HG03558 (cell line): ENCODE measurements at regions not wholly inside any gene's neighbourhood (a gene's known extent, or its start where the extent isn't known, plus 50 kb on each side); places are given as distances from the start of the nearest gene placed in this dataset.

ENCODE experiments used
- ATAC-seq: cut with Tn5 transposase; IDR thresholded peaks from one replicate; pipeline ENCODE4 v1.9.1; 2021; ENCODE audit warnings: moderate number of reproducible peaks; ENCODE audit not compliant: unreplicated experiment; ENCODE audit errors: extremely low read depth

DNA sequence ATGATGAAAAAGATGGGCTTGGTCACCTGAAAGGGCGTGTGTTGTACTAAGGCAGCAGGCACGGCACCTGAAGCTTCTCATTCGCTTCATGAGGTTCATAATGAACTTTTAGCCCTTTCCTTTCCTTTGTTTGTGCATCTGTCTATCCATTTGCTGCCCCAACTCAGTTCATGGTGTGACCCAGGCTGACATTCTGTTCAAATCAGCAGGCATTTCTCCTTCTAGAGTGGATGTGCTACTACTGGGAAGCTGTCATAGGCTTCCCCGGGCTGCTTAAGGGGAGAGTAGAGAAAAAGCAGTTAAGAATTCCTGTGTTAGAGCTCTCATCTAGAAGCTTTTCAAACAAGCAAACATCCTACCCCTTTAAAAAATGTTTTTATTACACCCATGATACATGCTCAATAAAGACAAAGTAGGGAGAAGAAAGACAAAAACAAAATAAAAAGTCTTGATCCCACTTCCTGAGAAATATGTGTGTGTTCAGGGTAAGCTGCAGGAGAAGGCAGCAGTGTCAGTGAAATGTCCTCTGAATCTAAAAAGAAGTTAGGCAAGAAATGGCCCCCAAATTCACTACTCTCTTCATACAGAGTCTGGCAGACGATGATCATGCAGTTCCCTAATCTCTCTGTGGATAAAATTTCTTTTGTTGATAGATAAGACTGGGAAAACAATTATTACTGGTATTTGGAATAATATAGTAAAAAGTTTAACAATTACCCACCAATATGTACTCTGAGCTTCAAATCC is 136.9 kb upstream of the PFN2 start:
- ATAC-seq = no peak

DNA sequence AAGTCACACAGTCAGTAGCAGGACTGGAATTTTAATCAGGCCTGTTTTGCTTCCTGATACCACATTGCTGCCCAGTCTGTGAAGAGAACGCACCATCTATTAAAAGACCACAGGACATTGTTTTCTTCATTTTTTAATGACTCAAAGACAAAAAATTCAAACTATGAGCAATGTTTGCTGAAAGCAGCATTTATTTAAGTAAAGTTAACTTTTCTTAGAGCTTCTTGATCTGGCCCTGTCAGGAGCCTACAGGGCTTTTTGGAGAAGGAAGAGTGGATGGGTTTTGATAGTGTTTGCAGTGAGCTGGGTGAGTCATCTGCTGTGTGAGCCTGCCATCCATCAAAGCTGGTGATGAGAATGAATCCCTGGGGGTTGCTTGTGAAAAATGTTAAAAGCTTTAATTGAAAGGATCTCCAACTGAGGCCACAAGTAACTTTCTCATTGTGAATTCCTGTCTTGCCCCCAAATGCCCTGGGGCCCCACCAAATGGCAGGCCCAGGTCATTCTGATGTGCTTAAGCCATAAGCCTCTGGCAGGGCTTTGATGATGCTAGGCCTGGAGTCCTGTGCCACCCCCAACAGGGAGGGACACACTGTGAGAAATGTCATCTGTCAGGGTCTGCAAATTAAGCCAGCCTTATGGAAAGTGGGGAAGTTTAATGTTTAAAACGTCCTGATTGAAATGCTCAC is 136.2 kb upstream of the PFN2 start:
- no peak for ATAC-seq

DNA sequence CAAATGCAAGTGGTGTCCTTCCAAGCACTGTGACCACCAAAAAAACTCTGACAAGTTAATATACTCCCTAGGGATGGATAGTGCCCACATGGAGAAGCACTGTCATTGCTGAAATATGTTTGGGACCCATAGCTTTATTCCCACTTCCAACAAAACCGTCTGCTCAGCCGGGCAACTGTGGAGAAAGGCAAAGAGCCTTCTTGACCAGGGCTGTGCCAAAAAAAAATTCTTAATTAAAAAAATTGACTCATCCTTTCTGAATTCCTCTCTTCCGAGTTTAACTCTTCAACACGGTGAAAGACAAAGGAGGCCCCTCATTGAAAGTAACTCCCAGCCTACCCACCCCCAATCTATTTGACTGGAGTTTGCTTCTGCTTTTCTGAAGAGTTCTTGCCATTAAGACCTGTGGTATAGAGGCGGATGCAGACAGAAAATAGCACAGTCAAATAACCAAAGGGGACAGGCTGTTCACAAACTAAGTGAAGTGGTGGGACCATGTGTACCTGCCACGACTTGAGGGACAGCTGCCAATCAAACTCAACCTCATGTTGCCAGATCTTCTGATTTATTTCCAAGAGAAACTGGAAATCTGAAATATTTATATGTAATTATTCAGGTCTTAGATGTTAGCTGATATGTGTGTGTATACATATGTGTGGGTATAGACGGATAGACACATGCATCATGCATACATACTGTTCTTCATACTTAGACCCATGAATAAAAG is 135.4 kb upstream of the PFN2 start:
- no peak for ATAC-seq

DNA sequence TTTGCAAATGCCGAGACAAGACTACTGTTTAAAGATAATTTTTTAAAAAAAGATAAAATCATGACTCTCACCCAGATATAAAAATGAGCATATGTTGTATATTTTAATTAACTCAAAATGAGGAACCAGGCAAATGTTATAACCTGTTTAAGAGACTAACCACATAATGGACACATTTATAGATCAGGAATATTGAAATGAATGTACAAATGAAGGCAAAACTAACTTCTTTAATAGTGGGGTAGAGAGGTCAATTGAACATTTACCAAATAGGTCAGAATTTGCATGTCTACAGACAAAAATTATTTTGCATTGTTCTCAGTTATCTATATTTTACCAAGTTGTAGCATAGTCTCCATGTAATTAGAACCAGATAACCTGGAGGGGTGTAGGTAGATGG is 134.3 kb upstream of the PFN2 start:
- ATAC-seq = no peak

DNA sequence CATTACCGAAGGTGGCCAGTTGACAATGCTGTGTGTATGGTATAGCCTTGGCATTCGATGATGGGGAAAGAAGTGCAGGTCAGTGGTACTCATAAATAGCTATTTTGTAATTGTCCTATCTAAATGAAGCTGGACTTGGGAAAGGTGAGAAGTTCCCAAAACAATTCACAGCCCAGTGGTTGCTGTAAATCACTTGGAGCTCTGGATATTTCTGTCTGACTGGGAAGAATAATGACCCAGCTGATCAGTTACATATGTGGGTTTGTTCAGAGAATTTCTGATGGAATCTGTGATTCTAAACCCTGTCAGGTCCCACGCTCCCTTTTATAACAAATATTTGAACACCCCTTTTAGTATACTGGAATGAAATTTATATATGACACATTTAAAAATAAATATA is 133.9 kb upstream of the PFN2 start:
- ATAC-seq = no peak

DNA sequence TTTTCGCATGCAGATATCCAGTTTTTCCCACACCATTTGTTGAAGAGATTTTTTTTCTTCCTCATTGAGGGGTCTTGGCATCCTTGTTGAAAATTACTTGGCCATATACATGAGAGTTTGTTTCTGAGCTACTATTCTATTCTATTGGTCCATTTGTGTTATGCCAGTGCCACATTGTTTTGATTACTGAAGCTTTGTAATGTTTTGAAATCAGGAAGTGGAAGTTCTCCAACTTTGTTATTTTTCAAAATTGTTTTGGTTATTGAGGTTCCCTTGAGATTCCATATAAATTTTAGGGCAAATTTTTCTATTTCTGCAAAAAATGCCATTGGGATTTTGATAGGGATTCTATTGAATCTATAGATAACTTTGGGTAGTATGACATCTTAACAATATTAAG is 130.3 kb upstream of the PFN2 start:
- ATAC-seq = no peak

DNA sequence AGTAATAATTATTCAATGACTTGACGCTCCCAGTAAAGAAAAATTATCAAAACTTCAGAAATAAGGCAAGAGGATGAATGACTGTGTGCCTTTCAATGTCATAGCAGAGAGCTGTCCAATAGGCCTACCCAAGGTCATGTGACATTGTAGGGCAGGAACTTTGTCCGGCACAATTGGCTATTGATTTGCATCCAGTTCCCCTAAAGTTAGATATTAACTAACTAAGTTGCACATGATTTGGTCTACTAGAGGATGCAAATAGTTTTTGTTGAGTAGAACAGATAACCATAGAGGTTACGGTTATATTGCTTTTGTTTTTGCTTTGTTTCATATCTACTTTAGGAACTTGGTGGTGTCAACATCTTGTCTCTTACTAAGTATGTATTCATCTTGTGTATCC is 127.9 kb upstream of the PFN2 start:
- no peak for ATAC-seq

DNA sequence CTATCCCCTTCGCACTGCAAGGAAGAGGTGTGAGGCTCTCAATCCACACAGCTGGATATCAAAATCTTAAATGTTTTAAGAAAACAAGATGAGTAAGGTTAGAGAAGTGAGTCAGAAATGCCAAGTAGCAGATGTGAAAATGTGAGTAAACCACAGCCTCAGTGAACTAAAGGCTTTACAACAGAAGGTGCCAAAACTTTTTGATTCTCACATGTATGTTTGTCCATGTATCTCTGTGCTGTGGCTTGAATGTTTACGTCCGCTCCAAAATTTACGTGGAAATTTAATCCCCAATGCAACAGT is 126.8 kb upstream of the PFN2 start:
- no peak for ATAC-seq

DNA sequence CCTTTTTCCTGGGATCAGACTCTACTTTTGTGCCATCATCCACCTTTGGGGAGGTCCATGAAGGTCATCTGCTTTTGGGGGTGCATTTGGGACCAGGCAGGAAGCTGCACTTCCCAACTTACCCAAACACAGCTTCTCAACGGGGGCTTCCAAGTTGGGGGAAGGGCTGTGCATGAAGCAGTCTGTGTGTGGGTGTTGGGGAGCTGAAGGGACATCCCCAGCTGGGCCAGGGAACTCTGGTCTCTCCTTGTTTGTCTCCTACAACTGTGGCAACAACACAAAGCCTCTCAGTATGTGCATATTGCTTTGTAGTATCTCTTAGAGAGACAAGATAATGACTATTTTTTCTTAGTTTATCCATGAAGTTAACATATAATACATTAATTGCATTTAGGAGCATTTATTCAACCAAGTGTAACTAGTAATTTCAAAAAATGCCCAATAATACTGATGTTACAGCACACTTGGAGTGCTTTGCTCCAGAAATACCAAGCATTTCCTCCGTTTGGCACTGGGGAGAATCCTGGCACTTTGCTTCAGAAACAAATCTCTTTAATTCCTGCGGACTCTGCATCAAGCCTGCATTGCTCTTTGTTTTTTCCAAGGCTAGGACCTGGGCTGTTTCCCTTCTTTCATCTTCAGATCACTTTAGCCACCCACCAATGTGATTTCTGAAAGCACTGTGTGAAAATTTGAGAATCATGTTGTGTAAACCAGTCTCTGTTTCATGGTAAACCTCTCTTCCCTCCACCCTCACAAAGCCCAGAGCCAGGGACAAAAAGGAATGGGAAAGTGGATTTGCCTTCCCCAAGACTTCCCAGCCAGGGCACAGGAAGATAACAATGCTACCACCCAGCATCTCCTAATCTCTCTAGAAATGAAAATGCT is 126.2 kb upstream of the PFN2 start:
- no peak for ATAC-seq

DNA sequence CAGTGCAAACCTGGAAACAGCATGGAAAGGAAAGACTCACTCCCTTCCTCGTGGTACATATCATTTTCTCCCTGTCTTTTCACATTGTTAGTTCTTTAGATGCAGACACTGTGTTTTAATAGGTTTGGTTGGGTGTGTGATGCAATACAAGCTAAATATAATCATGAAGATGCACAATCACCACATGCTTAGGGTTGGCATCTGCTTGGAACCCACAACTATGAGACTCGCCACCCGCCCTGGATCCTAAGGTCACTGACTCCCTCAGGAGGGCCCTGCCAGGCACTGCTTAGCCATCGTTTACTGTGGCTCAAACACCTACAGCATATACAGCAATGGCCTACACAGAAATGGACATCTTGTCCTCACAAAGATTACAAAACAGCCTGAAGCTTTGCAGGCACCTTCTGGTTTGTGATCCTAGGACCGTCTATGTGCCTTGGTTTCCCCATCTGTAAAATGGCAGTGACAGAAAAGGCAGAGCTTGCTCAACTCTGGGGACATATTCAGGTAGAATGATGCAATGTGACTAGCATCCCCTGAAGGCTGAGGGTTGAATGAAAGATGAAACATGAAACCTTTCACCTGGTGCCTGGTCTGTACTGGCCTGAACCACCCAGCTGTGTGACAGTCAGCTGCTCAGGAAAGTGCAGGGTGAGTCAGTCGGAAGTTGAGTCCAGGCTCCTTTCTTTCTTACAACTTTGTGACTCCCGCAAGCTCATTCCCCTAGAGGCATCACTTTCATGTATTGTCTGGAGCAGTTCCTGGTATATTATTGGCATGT is 123.6 kb upstream of the PFN2 start:
- no peak for ATAC-seq

DNA sequence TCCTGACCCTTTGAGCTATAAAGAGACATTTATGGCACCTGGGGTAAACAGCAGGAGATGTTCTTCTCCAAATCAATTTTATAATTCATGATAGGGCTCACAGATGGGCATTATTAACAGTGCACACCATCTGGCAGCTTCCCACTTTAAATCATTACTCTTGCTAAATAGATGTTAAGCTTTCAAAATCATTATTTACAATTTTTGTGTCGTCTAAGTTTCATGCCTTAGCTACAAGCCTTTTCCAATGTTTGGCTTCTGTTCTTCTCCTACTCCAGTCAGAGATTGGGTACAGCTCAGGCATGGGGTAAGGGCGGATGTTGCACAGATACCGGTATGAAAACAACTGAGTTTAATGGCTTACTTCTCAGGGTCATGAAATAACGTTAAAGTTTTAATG is 120.9 kb upstream of the PFN2 start:
- no peak for ATAC-seq

DNA sequence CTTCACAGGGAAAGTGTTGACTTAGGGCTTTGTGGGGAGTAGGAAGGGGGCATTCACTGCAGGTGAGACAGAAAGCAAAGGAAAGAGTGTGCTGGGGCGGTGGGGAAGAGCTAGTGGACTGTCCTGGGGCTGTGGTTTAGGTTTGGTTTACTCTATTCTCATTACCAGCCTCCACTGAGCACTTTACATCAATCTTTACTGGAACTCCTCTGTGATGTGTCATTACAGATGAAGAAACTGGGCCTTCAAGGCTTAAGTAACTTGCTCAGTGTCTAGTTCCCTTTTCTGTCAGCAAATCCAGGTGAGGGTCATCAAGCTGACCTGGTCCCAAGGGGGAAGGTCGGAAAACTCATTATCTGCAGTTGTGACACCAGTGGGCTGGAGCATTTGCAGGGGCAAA is 120.2 kb upstream of the PFN2 start:
- ATAC-seq = no peak

DNA sequence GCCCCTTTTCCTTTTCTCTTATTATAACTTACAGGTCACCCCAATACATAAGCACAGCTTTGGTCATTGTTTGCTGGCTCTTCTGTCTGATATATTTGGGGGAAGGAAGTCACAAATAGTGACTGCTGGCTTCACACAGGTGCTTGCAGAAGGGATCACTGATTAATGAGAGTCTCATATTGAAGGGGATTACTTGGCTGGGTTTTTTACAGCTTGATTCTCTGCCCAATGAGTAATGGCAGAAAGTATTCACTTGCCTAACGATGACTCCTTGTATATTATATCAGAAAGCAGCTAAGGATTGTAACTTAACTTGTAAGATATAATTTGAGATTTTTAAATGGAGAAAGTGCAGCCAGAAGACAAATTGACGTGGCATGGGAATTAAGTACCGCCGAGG is 119.3 kb upstream of the PFN2 start:
- no peak for ATAC-seq

DNA sequence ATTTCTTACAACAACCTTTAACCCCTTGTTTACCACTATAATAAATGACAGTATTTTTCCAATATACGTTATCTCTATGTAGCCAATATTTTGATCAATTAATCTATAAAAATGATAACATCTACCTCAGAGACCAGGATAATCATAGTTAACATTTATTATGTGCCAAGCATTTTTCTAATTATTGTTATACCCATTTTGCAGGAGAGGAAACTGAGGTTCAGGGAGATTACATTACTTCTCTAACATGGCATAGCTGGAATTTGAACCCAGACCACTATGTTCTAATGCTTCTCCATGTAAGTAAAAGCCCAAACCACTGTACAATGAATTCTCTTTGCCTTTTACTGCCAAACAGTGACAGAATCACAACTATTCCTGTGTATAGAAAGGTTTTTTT is 113.4 kb upstream of the PFN2 start:
- ATAC-seq = no peak

DNA sequence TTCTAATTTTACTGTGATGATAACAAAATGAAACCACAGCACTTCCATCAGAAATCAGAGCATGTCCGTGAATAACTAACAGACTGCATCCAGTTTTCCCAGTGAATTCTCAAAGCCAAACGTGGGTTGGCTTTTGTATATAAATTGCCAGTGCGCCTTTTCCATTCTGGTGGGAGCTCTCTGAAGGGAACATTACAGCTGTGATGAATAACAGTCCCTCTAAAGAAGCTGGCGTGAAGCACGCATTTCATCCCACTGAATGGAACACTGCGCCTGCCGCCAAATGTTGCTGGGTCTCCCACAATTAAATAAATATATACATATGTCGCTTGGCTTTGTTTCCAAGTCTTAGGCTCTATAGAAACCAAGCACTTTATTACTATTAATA is 113.0 kb upstream of the PFN2 start:
- ATAC-seq = no peak

DNA sequence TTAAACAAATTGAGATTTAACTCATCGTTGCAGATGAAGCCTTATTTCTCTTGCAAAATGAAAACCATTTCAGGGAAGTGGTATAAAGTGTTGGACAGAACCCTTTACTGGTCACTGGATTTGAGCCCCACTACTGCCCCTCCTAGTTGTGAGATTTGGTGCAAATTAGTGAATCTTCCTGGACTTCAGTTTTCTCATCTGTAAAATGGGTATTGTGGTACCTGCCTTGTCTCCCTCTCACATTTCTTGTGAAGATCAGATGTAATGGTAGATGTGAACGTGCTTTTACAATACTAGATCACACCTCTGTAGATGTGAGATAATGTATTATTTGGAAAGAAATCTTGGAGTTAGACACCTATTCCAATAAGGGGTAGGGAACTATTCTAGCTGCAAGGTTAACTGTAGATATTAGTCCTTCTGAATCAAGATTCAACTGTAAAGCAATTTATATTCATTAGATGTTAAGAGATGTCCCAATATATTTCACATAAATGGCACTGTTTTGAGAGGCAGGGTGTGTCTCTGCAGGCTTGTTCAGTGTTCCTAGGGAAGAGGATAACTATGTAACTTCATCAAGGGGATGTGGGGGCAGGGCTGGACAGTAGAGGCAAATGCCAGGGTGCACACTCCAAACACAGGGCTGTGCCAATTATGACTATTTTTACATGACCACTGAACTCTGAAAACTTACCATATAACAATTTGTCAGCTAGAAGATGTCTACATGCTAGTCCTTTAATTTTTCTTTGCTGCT is 112.4 kb upstream of the PFN2 start:
- ATAC-seq = no peak

DNA sequence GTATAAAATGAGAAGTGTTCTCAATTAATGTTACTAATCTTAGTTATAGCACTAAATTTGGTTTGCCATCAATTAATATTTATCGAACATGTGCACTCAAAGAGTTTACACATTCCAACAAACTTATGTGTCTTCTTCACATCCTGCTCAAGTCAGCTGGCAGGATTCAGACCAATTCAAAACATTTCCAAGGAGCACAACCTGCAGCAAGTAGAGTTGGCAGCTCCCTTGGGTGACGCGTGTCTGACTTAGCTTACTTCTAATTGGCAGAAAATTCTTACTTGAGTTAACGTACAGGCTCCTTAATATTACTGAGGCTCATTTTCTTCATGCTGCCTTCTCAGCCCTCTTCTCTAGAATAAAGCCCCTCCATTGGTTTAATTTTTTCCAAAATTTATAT is 110.4 kb upstream of the PFN2 start:
- ATAC-seq = no peak

DNA sequence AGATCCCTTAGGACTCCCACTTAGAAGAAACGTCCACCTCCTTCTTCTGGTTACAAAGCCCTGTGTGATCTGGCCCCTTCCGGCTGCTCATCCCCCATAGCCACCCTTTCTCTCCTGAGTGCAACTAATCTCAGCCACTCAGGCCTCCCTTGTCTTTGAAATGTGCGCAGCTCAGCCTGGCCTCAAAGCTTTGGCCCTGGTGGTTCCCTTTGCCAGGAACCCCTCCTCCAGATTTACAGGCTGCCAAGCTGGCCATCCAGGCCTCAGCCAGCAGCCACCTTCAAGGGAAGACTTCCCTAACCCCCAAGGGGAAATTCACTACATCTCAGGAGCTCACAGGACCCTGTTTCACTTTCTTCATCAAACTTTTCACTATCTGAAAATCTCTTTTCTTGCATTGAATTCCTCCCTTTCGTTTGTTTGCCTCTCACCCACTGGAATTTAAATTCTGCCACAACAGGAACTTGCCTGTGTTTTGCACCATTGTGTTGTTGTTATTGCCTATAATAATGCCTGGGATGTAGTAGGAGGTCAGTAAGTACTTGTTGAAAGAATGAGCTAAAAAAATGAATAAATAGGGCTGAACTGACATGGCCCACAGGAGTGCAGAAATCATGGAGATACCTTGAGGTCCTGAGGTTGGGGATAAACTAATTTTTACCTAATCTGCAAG is 109.5 kb upstream of the PFN2 start:
- no peak for ATAC-seq
